HG03520 (cell line): ENCODE measurements at regions not wholly inside any gene's neighbourhood (a gene's known extent, or its start where the extent isn't known, plus 50 kb on each side); places are given as distances from the start of the nearest gene placed in this dataset.

ENCODE experiments used
- ATAC-seq: cut with Tn5 transposase; IDR thresholded peaks from one replicate; pipeline ENCODE4 v1.9.1; 2021; ENCODE audit warnings: mild to moderate bottlenecking, moderate library complexity; ENCODE audit not compliant: unreplicated experiment

DNA sequence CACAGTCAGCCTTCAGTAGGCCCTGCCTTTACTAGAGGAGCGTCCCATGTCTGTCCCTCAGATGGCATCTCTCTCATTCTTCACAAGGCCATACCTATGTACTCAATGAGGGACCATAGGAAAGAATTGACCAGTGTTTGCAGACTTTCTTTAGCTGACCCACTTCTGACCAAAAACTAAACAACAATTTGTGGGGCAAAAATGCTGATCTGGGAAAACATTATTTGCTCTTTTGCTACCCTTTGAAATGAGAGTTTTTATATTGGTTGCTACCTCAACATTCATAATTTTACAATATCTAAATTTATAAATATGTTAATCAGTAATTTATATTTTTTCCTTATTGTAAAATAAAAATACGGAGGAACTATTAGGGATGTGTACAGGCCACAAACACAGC is 539.4 kb upstream of the GJE1 start:
- ATAC-seq = no peak

DNA sequence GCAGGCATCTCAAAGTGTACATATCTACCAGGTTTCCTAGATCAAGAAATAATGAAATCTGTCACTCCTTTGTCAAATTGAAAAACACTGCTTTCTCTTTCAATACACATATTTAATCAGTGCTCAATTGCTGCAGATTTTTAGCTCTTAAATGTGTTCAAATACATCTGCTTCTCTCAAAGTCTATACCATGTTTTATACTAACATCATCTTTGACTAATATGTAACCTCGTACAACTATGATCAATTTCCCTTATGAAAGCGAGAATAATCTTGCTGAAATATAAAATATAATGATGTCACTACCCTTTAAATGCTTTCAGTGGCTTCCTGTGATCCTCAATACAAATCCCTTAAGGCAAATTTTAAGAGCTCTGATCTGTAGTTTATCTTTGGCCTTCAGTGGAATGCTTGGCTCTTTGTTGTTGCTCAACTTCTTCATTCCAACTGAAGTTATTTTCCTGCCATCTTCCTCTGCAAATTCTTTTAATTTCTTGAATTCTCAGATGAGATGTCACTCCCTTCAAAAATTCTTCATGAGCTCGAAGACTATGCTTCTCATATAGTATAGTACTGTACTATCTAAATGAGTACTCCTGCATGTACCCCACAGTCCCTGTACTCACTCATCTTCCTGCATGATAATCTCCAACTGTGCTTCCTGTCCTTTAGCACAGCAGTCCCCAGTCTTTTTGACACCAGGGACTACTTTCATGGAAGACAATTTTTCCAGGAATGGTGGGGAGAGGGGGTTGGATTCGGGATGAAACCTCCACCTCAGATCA is 545.1 kb upstream of the GJE1 start:
- ATAC-seq = no peak

DNA sequence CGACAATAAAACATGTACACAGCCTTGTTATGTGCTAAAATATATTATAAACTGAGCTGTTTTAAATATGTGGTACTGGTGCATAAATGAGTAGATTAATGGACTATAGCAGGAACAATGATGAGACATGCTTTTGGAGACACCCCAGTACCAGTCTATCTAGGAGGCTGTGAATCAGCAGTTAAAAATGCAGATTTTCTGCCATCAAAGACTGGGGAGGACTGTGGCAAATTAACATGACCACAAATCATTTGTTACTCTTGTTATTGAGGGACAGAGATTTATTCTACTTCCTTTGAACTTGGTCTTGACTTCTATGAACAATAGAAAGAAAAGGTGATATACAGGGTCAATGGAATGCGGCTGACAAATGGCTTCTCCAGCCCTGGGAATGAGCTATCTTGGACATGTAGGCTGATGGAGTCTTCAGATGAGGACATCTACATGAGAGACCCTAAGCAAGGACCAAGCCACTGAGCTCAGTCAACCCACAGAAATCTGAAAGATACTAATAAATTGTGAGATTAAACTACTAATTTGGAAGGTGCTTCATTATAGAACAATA is 551.7 kb upstream of the GJE1 start:
- ATAC-seq = no peak

DNA sequence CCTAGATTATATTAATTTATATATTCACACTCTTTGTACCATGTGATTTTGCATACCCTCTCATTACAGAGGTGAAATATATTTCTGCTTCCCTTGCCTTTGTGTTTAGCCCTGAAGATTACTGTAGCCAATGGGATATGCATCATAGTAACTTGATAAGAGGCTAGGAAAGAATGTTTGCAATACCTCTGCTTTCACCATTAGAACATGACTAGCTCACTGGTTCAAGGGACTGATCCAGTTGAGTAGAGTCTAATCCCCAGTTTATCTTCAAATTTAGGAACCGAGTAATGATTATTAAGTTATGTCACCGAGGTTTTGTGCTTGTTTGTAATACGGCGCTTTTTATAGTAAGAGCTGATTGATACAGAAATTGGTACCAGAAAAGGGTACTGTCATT is 552.6 kb upstream of the GJE1 start:
- no peak for ATAC-seq

DNA sequence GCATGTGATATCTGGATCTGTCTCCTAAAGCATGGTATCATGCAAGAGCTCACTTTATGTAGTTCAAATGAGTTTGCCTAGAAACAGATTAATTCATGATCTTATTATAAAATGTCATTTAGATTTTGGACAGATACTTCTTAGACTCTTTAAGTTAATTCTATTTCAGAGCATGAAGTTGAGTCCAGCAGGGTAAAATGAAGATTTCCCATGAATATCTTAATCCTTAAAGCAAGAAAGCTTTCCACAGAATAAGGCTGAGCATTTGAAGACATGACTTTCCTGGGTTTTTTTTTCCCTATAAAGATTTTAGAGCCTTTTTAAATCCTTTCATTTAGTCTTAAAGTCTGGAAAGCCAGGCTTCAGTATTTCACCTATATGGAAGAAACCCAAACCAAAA is 556.0 kb upstream of the GJE1 start:
- ATAC-seq = no peak

DNA sequence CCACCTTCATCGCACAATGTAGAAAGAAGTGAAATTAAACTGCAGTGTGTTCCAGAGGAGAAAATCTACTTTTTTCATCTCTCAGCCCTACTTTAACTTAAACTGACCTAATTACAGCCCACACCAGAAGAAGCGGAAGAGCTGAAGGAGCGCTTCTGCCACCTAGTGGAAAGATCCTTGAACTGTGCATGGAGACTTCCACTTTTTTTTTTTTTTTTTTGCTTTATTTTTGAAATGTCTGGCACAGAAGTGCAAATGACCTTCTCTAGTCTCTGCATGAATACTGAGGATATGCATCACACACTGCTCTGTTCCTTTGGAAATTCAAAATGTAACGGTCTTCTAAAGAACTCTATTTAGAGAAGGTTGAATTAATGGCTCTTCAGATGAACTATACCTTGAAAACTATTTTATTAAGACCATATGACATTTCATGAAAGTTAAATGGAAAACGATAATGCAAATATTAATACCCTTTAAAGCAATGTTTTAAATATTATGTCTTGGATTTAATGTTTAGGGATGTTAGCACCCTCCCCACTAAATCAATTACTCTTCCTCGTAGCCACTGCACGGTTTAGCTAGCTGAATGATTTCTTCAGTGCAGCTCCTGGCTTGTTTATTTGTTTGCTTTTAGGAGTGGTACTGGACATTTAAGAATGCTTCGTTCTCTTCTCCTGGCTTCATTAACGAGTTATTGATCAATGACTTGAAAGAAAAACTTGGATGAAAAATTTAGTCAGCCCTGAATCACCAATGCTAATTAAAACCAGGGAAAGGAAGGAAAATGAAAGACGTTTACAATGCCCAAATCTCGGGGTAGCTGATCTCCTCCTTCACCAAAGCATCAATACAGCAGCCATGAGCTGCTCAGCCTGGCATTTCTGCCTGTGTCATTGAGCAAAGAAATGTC is 569.6 kb upstream of the GJE1 start:
- ATAC-seq = peak; percentile 83

DNA sequence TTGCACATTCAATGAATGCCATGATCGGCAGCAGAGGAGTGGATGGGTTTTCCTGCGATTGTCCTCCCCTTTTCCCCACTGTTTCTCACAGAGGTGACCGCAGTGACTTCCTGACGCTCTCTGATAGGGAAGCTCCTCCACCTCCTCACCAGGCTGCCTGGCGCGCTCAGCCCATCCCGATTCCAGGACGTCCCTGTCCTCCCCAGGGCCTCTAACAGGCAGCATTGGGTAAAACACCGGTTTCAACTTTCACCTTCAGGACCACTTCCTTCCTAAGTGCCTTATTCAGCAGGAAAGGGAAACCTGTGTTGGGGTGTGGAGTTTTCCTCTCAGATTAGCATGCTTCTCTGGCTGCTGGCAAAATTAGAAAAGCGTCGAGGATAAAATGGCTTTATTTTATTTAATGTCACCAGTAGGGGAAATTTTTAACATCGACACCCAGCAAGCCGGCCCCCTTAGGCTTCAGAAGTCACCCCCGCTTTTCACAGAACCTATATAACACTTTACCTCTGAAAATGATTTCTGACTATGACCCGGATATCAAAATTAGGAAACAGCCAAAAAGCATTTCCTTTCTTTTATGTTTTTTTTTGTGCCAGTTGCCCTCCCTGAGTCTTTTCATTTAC is 570.4 kb upstream of the GJE1 start:
- ATAC-seq = peak; percentile 18

DNA sequence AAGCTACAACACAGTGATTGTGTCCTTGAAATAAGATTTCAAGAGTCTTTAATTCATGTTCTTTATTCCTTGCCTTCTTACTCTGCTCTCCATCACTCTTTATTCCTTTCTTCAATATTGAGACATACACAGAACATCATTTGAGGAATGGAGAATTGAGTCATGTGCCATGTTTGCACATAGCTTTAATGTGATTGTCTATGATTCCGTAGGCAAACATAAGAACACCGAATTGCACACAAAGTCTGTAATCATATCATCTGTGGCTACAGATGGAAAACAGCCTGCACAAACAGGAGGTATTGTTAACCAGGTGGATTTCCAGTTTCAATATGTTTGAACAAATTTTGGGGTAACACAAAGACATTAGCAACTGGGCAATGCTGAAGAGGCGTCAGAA is 571.6 kb upstream of the GJE1 start:
- no peak for ATAC-seq

DNA sequence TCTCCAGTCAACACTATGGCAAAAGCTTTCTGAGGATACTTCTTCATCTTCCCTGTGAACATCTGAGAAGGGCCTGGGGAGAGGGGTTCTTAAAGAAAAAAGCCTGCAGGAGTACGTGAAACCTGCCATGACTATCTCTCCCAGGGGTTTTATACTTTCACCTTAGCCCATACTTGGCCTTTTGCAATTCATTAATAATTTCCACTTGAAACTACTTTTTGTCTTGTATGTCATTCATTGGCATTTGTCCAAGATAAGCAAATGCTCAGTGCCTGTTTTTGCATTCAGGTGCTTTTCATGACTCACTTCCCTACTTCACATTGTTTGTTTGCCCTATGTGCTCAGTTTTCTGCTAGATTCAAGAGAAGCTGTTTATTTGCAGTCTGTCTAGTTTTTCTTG is 580.3 kb upstream of the GJE1 start:
- ATAC-seq = peak; percentile 79

DNA sequence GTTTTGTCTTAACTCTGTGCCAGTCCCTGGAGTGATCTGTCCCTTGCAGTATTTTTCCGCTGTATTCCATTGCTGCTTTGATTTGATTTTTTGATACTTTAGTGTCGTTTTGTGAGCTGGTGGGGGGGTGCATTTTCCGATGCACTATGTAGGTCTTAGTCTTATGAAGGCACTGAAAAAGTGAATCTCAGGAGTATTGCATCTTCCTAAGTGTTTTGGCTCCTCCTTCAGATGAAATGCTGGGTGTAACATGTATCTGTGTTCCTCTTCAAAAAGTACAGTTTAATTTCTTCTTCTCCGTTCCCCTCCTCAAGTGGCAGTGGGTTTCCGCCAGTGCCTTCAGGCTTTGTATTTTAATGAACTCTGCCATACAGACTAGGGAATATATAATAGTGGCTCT is 580.7 kb upstream of the GJE1 start:
- no peak for ATAC-seq

DNA sequence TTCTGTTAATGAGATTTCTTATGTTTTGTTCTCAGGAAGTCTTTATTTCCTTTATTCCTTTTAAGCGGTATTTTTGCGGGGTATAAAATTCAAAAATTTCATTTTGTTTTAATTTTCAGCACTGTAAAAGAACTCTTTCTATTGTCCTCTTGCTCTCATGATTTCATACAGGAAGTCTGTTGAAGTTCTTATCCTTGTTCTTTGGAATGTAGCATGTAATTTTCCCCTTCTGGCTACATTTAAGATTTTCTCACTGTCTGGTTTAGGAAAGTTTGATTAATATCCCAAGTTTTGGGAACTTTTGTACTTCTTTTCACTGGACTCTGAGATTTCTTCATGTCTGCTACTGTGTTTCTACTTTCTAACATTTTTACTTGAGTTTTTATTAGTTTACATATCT is 581.4 kb upstream of the GJE1 start:
- ATAC-seq = no peak

DNA sequence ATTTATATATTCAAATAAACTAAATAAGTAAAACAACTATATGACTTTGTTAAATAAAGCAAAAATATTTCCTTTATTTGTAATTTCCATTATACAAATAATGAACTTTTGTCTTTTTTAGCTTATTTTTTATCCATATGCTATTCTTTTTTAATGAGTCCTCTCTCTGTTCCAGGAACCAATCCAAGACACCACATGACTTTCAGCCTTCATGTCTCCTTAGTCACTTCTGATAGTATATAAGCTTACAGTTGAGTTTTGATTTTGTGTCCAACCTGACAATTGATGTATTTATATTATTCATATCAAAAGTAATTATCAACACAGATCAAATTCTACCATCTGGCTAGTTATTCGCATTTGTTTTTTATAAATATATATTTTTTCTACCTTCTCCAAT is 582.3 kb upstream of the GJE1 start:
- no peak for ATAC-seq

DNA sequence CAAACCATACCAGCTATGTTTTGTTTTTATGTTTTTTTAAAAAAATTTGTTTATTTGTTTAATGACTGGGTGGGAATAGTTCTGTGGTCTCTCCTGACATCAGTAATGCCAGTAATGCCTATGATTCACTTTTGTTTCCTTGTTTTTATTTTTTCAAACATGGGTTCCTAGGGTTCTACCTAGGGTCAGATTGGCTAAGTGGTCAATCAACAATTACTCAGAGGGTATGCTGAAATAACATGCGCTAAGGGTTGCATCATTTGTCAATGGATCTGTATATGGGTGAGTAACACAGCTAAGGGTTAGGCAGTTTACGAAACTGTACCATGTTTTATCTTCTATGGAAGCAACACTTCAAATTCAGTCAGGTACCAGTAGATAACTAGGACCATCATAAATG is 583.8 kb upstream of the GJE1 start:
- no peak for ATAC-seq

DNA sequence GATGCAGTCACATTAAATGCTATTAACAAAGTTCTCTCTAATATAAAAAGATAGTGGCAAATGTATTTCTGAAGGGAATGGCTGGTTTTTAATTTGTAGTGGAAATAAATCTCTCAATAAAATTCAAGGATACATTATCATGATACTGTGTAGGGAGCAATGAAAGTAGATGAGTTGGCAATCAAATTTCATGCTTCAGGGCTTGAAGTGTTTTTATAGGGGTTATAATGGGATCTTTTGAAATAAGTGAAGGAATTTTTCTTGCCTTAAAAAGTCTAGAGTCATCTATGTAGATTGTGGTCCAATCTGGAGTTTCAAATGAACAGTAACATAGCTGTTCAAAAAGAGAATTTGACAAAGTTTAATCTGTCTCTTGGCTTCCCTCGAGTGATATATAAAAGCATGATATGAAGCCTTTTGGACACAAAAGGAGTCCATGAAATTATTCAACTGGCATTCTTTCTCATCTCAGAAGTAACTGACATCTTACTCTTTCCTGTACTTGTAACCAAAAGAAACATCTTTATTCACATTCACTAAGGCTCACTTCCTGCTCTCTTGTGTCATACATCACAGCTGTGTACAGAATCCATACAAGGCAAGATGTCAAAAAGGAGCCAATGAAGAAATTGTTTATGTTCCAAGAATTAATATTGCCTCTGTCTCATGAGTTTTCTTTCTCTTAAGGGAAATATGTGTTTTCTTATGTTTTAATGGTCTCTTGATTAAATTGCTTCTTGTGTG is 591.0 kb upstream of the GJE1 start:
- ATAC-seq = no peak

DNA sequence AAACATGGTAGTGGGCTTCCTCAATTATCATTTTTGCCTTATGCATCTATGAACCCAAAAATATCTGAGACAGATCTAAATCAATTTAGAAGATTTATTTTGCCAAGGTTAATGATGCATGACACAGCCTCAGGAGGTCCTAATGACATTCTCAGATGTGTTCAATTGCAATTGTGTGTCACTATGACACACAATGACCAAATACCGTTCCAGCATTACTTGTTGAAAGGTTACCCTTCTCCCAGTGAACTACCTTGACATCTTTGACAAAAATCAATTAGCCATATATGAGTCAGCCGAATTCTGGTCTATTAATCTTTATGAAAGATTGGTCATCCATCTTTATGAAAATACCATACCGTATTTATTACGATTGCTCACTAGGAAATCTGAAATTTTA is 592.5 kb upstream of the GJE1 start:
- ATAC-seq = no peak

DNA sequence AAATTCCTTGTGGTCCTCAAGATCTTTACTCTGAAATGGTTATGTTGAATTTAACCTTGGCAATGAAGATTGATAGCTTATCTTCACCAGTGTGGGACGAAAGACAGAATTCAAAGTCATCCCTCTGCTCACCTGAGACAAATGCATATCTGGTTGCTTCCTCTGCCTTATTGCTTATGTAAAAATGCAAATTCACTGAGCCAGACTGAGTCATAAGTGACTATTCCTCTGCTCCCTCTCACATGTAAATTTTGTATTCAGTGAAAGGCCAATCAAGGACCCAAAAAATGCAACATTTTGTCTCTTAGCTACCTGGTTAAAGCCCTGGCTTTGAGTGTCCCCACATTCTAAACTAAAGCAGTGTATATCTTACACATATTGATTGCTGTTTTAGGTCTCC is 593.1 kb upstream of the GJE1 start:
- no peak for ATAC-seq

DNA sequence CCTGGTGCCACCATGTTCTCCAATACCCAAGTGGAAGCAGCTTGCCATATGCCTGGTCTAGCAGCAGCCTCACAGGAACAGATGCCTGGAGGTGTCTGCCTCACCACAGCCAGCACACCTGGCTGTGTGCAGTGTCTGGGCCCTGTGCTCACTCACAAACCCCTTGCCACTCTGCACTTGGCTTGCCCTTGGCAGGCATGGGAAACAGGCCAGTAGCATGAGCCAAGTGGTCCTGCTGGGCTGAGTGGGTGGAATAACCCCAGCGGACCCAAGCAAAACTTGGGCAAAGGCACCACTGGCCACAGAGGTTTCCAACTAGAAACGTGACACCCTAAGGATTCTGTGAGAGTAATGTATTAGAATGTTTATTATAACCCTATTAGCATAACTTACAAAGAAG is 600.5 kb upstream of the GJE1 start:
- no peak for ATAC-seq

DNA sequence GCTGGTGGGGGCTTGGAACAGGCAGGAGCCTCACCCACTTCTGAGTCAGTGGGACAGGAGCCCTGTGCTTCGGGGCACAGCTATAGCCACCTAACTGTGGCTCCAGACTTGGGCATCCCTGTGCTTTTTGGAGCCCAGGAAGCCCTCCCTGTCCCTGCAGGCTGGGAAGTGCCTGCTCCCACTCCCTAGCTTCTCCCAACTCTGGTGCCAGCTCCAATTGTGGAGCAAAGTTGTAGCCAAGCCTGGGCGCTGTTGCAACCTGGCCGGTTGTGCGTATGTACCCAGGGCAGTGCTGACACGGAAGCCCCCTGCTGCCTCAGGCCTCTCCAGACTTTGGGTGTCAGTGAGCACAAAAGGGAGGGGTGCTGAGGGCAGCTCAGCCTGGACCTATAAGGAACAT is 601.7 kb upstream of the GJE1 start:
- no peak for ATAC-seq

DNA sequence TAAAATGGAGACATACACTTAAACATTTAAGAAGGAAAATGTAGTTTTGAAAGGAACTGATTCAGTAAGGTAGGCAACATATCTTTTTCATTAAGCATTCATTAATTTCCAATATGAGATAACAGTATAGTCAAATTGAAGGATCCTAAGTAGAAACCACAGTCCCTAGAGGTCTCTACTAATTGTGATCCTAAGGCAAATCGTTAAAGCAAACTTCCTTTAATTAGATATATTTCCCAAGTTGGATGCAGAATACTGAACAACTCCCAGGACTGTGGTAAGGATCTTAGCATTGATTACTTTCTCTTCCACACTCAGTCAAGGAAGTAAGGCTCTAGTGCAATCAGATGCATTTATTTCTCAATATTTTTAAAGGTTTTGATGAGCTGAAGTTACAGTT is 604.1 kb upstream of the GJE1 start:
- no peak for ATAC-seq

DNA sequence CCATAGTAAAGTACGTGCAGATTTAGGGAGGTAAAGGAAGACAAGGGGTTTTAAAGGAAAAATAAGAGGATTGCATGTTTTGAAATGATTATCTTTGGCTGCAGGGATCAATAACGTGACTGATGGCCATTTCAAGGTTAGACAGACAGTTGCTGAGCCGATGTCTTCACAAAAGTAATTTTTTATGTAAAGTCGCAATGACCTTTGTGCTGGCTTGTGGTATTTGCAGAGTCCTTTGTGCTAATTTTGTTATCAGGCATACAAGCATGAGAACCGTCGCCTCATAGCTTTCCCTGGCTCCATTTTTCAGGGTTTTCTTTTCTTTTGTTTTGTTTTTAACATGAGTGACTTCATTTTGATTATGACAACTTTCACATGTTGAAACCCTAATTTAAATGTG is 605.7 kb upstream of the GJE1 start:
- ATAC-seq = no peak

DNA sequence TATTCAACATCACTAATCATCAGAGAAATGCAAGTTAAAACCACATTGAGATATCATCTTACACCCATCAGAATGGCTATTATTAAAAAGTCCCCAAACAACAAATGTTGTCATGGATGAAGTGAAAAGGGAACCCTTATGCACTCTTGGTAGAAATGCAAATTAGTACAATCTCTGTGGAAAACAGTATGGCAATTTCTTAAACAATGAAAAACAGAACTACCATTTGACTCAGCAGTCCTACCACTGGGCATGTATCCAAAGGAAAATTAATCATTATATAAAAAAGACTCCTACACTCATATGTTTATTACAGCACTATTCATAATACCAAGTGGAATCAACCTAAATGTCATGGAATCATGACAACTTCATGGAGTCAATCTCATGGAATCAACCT is 611.3 kb upstream of the GJE1 start:
- no peak for ATAC-seq
